Transverse colon (tissue), 4 donors: ENCODE measurements at regions not wholly inside any gene's neighbourhood (a gene's known extent, or its start where the extent isn't known, plus 50 kb on each side); places are given as distances from the start of the nearest gene placed in this dataset.
"Not testable (repeated sequence)": the region's sequence is repeated elsewhere in the genome, so short reads cannot be mapped to it uniquely, and the experiment has no call there.

ENCODE experiments used
- DNase-seq: peaks from one replicate; pipeline ENCODE4 v3.0.0-alpha.2; 2019
- H3K27ac ChIP-seq, 4 donors: fragments of 200-600 bp; sonication (generic); 2 replicates each; pipeline ENCODE4 v1.5.1; 2016 to 2018; ENCODE audit warnings: inconsistent platforms in 4 of 4
- H3K27me3 ChIP-seq: fragments of 200-600 bp; sonication (generic); 2 replicates; pipeline ENCODE4 v1.5.1; 2017; ENCODE audit warnings: inconsistent platforms
- H3K36me3 ChIP-seq, 4 donors: fragments of 200-600 bp; sonication (generic); 2 replicates each; pipeline ENCODE4 v1.5.1; 2017 to 2019; ENCODE audit warnings: inconsistent platforms in 4 of 4
- H3K4me1 ChIP-seq, 4 donors: fragments of 200-600 bp; sonication (generic); 2 replicates each; pipeline ENCODE4 v1.5.1; 2017 to 2020; ENCODE audit warnings: inconsistent platforms in 4 of 4
- H3K4me3 ChIP-seq, 4 donors: fragments of 200-600 bp; sonication (generic); 1 replicate in 1 of 4; 2 replicates in 3 of 4; pipeline versions ENCODE4 v1.5.1 to v1.6.1; 2017 to 2019; ENCODE audit warnings: inconsistent platforms in 4 of 4
- H3K9me3 ChIP-seq, 2 donors: fragments of 200-600 bp; sonication (generic); 2 replicates each; pipeline ENCODE4 v1.5.1; 2017 to 2019; ENCODE audit warnings: inconsistent platforms in 2 of 2
- EP300 ChIP-seq: sonication (generic); formaldehyde crosslinking; IDR thresholded peaks from one replicate; pipeline ENCODE4 v1.6.1; 2017; ENCODE audit warnings: antibody characterized with exemption, low read depth
- POLR2A ChIP-seq: fragments of 450-650 bp; IDR thresholded peaks from one replicate; pipeline ENCODE4 v1.6.1; 2016; ENCODE audit warnings: antibody characterized with exemption, mild to moderate bottlenecking, moderate library complexity
- POLR2AphosphoS5 ChIP-seq, 3 donors: sonication (generic); formaldehyde crosslinking; IDR thresholded peaks; one replicate each; pipeline ENCODE4 v1.6.1; 2016; ENCODE audit warnings: antibody characterized with exemption in 3 of 3
- WGBS, 2 donors: methylation state at CpG; one replicate each; pipeline ENCODE4 v1.1.5; 2018; ENCODE audit warnings: low coverage in 1 of 2; 5-methylcytosine and 5-hydroxymethylcytosine counted together
- in situ Hi-C, 4 donors: fragments of 200-750 bp; cut with MboI; loops; one replicate each; pipeline versions ENCODE4 v1.15.0 to v1.15.1; 2017; ENCODE audit warnings: low sequenced_read_pairs in 3 of 4, low pct_ligation_motif_present in 1 of 4, low pct_unique_long_range_greater_than_20kb in 1 of 4
- intact Hi-C: fragments of 100-400 bp; cut with DNase I; formaldehyde crosslinking; loops from one replicate; pipeline ENCODE4 v1.15.1; 2023; ENCODE audit warnings: low total_unique reads
- TF ChIP-seq, protein P1 (sequence below), 5 experiments: fragments of 200-600 bp in 3 of 5; fragments of 450-650 bp in 2 of 5; sonication (generic) in 3 of 5; IDR thresholded peaks; 1 replicate in 2 of 5; 2 replicates in 3 of 5; pipeline ENCODE4 v1.5.1; 2016 to 2017; ENCODE audit warnings: antibody characterized with exemption in 5 of 5, inconsistent platforms in 3 of 5, mild to moderate bottlenecking in 2 of 5, moderate library complexity in 1 of 5

DNA sequence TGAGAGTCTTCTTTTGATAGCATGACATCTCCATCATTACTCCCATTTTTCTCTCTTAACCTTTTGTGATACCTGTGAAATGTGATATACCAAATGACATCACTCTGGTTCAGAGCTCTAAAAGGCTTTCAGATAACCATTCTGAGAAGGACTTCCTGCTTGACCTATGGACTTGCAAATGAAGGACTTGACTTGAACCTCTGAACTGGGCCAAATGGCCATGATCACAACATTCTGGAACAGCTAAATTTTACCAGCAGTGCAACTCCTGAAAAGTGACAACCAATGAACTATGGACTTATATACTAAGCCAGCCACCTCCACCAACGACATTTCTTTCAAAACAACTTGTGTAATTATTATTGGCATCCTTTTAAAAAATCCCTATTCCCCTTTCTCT lies 1085.8 kb upstream of the CITED2 start:
- WGBS, 2 donors, result 36 to 50% methylated on average over 1 of the region's 1 CpG
- no peaks in the 10 kb centered on the region for H3K27me3 ChIP-seq
- H3K27ac ChIP-seq, result no peak overlapping the region
- no peak for DNase-seq
- TF ChIP-seq EP300, result no peak
- no peak for TF ChIP-seq POLR2A
- no peak overlapping the region for H3K4me3 ChIP-seq
- in situ Hi-C loops (no loop called here), intact Hi-C loops (no loop called here)
- no peaks in the 10 kb centered on the region for H3K36me3 ChIP-seq
- H3K4me1 ChIP-seq, result peaks cover 7 to 31% (median 22%) of the 10 kb centered on the region in 4 donors
- no peaks in the 10 kb centered on the region for H3K9me3 ChIP-seq

DNA sequence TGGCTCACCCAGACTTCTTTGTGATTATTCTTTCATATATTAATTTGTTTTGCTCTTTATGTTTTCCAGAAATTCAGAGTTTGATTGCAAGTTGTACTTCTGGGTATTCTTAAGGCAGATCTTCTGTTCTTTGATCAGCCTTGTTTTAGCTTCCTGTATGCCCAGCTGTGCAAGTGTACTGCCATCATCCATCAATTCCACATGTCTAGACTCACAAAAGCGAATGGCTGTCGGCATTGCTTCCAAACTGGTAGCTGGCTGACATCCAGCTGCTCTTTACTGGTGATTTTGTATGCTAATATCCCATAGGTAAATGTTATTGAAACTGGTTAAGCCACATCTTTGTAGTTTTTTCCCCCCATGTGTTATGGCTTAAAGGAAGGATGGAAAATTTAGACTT lies 1084.8 kb upstream of the CITED2 start:
- TF ChIP-seq POLR2A (no peak), POLR2AphosphoS5 (IDR thresholded peaks at IDR 0.05) (no peak), EP300 (no peak)
- TF ChIP-seq, protein P1, sequence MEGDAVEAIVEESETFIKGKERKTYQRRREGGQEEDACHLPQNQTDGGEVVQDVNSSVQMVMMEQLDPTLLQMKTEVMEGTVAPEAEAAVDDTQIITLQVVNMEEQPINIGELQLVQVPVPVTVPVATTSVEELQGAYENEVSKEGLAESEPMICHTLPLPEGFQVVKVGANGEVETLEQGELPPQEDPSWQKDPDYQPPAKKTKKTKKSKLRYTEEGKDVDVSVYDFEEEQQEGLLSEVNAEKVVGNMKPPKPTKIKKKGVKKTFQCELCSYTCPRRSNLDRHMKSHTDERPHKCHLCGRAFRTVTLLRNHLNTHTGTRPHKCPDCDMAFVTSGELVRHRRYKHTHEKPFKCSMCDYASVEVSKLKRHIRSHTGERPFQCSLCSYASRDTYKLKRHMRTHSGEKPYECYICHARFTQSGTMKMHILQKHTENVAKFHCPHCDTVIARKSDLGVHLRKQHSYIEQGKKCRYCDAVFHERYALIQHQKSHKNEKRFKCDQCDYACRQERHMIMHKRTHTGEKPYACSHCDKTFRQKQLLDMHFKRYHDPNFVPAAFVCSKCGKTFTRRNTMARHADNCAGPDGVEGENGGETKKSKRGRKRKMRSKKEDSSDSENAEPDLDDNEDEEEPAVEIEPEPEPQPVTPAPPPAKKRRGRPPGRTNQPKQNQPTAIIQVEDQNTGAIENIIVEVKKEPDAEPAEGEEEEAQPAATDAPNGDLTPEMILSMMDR (IDR thresholded peaks at IDR 0.05), result no peak
- 81 to 85% methylated on average over 2 of the region's 2 CpGs for WGBS, 2 donors
- intact Hi-C loops, result no loop called here

DNA sequence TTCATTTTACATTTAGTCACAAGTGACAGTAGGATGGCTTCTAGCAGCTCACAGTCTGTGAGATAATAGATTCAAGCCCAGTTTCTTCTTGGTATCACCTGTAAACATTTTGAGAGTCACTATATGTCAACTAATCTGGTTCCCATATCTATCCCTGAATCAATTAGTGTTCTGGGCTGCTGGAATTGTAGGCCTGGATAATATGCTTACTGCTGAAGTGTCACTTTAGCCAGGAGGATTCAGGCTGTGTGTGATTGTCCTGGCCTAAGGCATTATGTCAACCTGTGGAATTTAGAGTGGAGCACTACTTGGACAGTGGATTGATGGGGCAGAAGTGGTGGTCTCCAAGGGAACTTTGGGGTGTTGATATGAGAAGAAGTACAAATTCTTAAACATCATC lies 1071.8 kb upstream of the CITED2 start:
- no peaks in the 10 kb centered on the region for H3K4me1 ChIP-seq
- no peak for DNase-seq
- intact Hi-C loops, result no loop called here
- TF ChIP-seq, protein P1 (IDR thresholded peaks at IDR 0.05), result no peak
- TF ChIP-seq EP300 (no peak), POLR2AphosphoS5 (IDR thresholded peaks at IDR 0.05) (no peak), POLR2A (no peak)
- H3K27ac ChIP-seq, result no peak overlapping the region
- no peaks in the 10 kb centered on the region for H3K27me3 ChIP-seq
- no peaks in the 10 kb centered on the region for H3K9me3 ChIP-seq
- in situ Hi-C loops, result loop anchor here in 1 of 4 donors (25.0 kb wide), 1 partner anchor 1059 kb away; no protein-coding TSS in a partner anchor
- no peak overlapping the region for H3K4me3 ChIP-seq
- H3K36me3 ChIP-seq, result no peaks in the 10 kb centered on the region

More for the DNA sequence above, 1084.8 kb upstream of the CITED2 start:
- DNase-seq, result no peak
- no peaks in the 10 kb centered on the region for H3K9me3 ChIP-seq
- H3K4me3 ChIP-seq, result no peak overlapping the region
- no peak overlapping the region for H3K27ac ChIP-seq
- H3K36me3 ChIP-seq, result no peaks in the 10 kb centered on the region
- no peaks in the 10 kb centered on the region for H3K27me3 ChIP-seq
- H3K4me1 ChIP-seq, result peaks cover 7 to 23% (median 18%) of the 10 kb centered on the region in 4 donors
- in situ Hi-C loops, result no loop called here

DNA sequence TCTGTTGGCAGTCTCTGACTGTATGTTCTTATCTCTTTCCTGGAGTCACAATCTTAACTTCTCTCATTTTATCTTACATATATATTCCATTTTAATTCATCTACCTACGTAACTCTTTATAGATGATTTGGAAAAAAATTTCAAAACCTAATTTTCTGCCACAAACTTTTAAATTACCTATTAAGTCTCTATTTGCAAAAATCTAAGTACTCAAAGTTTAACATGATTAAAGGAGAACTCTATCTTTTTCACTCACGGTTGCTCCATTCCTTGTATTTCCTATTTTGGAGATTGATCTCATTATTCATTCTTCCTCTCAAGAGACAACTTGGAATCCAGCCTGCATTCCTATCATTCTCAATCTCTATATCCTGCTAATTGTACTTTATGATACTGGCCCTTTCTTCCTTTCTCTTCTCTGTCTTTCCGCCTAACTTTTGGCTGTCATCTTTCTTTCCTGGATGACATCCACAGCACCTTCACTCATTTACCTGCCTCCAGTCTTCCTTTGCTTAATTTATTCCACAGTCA lies 1071.1 kb upstream of the CITED2 start:
- Histone ChIP-seq H3K36me3 (no peaks in the 10 kb centered on the region), H3K9me3 (no peaks in the 10 kb centered on the region), H3K27ac (no peak overlapping the region), H3K27me3 (no peaks in the 10 kb centered on the region), H3K4me3 (no peak overlapping the region), H3K4me1 (peaks cover 0 to 3% (median under 1%) of the 10 kb centered on the region in 4 donors)
- WGBS, 2 donors, result 74 to 79% methylated on average over 3 of the region's 3 CpGs
- intact Hi-C loops, result no loop called here
- TF ChIP-seq POLR2A (no peak), EP300 (no peak), POLR2AphosphoS5 (IDR thresholded peaks at IDR 0.05) (no peak)
- TF ChIP-seq, protein P1 (IDR thresholded peaks at IDR 0.05), result no peak
- DNase-seq, result no peak
- in situ Hi-C loops, result loop anchor here in 1 of 4 donors (25.0 kb wide), 1 partner anchor 1058 kb away; no protein-coding TSS in a partner anchor

DNA sequence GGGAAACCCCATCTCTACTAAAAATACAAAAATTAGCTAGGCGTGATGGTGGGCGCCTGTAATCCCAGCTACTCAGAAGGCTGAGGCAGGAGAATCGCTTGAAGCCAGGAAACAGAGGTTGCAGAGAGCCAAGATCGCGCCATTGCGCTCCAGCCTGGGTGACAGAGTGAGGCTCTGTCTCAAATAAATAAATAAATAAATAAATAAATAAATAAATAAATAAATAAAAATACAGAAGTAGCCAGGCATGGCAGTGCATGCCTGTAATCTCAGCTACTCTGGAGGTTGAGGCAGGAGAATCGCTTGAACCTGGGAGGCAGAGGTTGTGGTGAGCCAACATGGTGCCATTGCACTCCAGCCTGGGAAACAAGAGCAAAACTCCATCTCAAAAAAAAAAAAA lies 1068.7 kb upstream of the CITED2 start:
- intact Hi-C loops, H3K4me1 ChIP-seq, DNase-seq, H3K27me3 ChIP-seq, H3K4me3 ChIP-seq, H3K9me3 ChIP-seq, H3K36me3 ChIP-seq, H3K27ac ChIP-seq: not testable (repeated sequence)
- in situ Hi-C loops, result loop anchor here in 1 of 4 donors (25.0 kb wide), 1 partner anchor 1056 kb away; no protein-coding TSS in a partner anchor
- WGBS, 2 donors, result 94 to 97% methylated on average over 5 to 7 of the region's 7 CpGs
